Heart left ventricle (tissue), 16 donors: ENCODE measurements at regions not wholly inside any gene's neighbourhood (a gene's known extent, or its start where the extent isn't known, plus 50 kb on each side); places are given as distances from the start of the nearest gene placed in this dataset.

Source experiments
- ATAC-seq, 4 donors: fragments of 200-7000 bp; cut with Tn5 transposase; one replicate each; pipeline ENCODE4 v1.9.1; 2020 to 2022; ENCODE audit warnings: moderate library complexity in 4 of 4, mild to moderate bottlenecking in 3 of 4, moderate number of reproducible peaks in 1 of 4
- DNase-seq, 5 donors: peaks; one replicate each; pipeline ENCODE4 v3.0.0-alpha.2; 2020
- H3K27ac ChIP-seq, 12 donors: fragments of 200-600 bp; sonication (generic) in 4 of 12; one replicate each; pipeline versions ENCODE4 v1.5.0 to v1.8.0; 2016 to 2022; ENCODE audit warnings: mild to moderate bottlenecking in 2 of 12
- H3K27me3 ChIP-seq, 9 donors: fragments of 200-600 bp; sonication (generic) in 2 of 9; one replicate each; pipeline versions ENCODE4 v1.5.1 to v1.8.0; 2016 to 2022; ENCODE audit warnings: mild to moderate bottlenecking in 3 of 9
- H3K36me3 ChIP-seq, 9 donors: fragments of 200-600 bp; sonication (generic) in 2 of 9; one replicate each; pipeline versions ENCODE4 v1.5.0 to v1.8.0; 2018 to 2022; ENCODE audit warnings: mild to moderate bottlenecking in 2 of 9
- H3K4me1 ChIP-seq, 12 donors: fragments of 200-600 bp; sonication (generic) in 4 of 12; one replicate each; pipeline versions ENCODE4 v1.5.0 to v1.8.0; 2016 to 2022; ENCODE audit warnings: mild to moderate bottlenecking in 3 of 12
- H3K4me3 ChIP-seq, 12 donors: fragments of 200-600 bp; sonication (generic) in 4 of 12; one replicate each; pipeline versions ENCODE4 v1.5.0 to v1.8.0; 2017 to 2022; ENCODE audit warnings: mild to moderate bottlenecking in 9 of 12, moderate library complexity in 4 of 12
- H3K9me3 ChIP-seq, 12 donors: fragments of 200-600 bp; sonication (generic) in 4 of 12; one replicate each; pipeline versions ENCODE4 v1.5.0 to v1.8.0; 2016 to 2022; ENCODE audit warnings: mild to moderate bottlenecking in 1 of 12
- CTCF ChIP-seq, 12 donors: fragments of 200-600 bp; sonication (generic) in 4 of 12; IDR thresholded peaks; one replicate each; pipeline versions ENCODE4 v1.5.0 to v1.8.0; 2018 to 2022; ENCODE audit warnings: antibody characterized with exemption in 12 of 12, mild to moderate bottlenecking in 5 of 12
- POLR2A ChIP-seq, 2 donors: fragments of 450-650 bp; IDR thresholded peaks; one replicate each; pipeline ENCODE4 v1.6.1; 2017; ENCODE audit warnings: antibody characterized with exemption in 2 of 2, mild to moderate bottlenecking in 2 of 2, moderate library complexity in 2 of 2
- WGBS, 4 donors: extraction: QIAGEN DNeasy Blood & Tissue Kit in 2 of 4; methylation state at CpG; one replicate each; pipeline versions ENCODE4 v1.1.5 to v1.1.7; 2013 to 2018; 5-methylcytosine and 5-hydroxymethylcytosine counted together
- intact Hi-C, 10 donors: fragments of 100-400 bp; cut with DNase I; formaldehyde crosslinking; loops; one replicate each; pipeline versions ENCODE4 v1.11.1 to v1.14.2; 2022
- donor health status: ischemic (EF 13 %, LVEDD 7.1; RV severe dilation, severe dysfunction).
- donor health status: healthy with polysubstance abuse.
- donor health status: DM: no; HTN: yes; CAD: no.
- donor health status: DM: no; HTN: no; CAD: no.
- donor health status: ischemic (EF 25% LVEDD 6.9; RV normal size, moderate dysfunction).
- donor health status: ischemic (EF 25% LVEDD 5.7; RV mildly dilated, moderate dysfunction).
- donor health status: healthy.
- donor health status: DM: yes; HTN: yes; CAD: no.
- donor health status: ischemic (EF 35%, LVEDD 5.7; RV mildly dilated, moderate dysfunction).
- donor health status: nonischemic (EF 11% LVEDD 7.7; RV severe dilation, severe dysfunction).
- donor health status: DM: yes; HTN: yes; CAD: no.
- donor health status: PGD.
- donor health status: ischemic (EF 29% LVEDD 5.4; RV normal size, mild dysfunction).
- donor health status: nonischemic (EF 23%, LVEDD 6.1; RV moderate dilation, normal function).

GRCh38 chr14:22399776-22400175, 189.2 kb downstream of the DAD1 start:
- intact Hi-C loops, result loop anchor here in 3 of 10 donors (5.0 to 10.0 kb wide), 3 partner anchors 73 to 455 kb away; no protein-coding TSS in a partner anchor
- ATAC-seq (no peak), DNase-seq (no peak)
- Histone ChIP-seq H3K9me3 (no peaks in the 10 kb centered on the region), H3K4me3 (no peak overlapping the region), H3K4me1 (peaks cover 0 to 14% (median 3%) of the 10 kb centered on the region in 12 donors), H3K27me3 (no peaks in the 10 kb centered on the region), H3K27ac (peak overlapping the region in 3 of 12 donors; percentile 27 to 37 (median 35)), H3K36me3 (no peaks in the 10 kb centered on the region)
- no peak for TF ChIP-seq CTCF (IDR thresholded peaks at IDR 0.05)
- no peak for TF ChIP-seq POLR2A (IDR thresholded peaks at IDR 0.05)
- 91 to 98% (median 94%) methylated on average over 2 of the region's 2 CpGs for whole genome bisulfite sequencing, 4 donors

GRCh38 chr14:22397221-22397737, 191.7 kb downstream of the DAD1 start:
- WGBS, 4 donors, result 87 to 93% (median 93%) methylated on average over 7 of the region's 7 CpGs
- Histone ChIP-seq H3K27me3 (peaks cover 0 to 3% (median 0%) of the 10 kb centered on the region in 9 donors), H3K4me1 (peaks cover 0 to 14% (median 3%) of the 10 kb centered on the region in 12 donors), H3K9me3 (no peaks in the 10 kb centered on the region), H3K27ac (no peak overlapping the region), H3K4me3 (no peak overlapping the region), H3K36me3 (no peaks in the 10 kb centered on the region)
- DNase-seq, result no peak
- intact Hi-C loops, result loop anchor here in 3 of 10 donors (5.0 to 10.0 kb wide), 3 partner anchors 75 to 458 kb away; no protein-coding TSS in a partner anchor
- ATAC-seq, result no peak
- no peak for TF ChIP-seq POLR2A (IDR thresholded peaks at IDR 0.05)
- TF ChIP-seq CTCF (IDR thresholded peaks at IDR 0.05), result no peak

GRCh38 chr14:22395803-22396202, 193.2 kb downstream of the DAD1 start:
- H3K36me3 ChIP-seq, result no peaks in the 10 kb centered on the region
- 90 to 97% (median 93%) methylated on average over 2 of the region's 2 CpGs for WGBS, 4 donors
- DNase-seq, result no peak
- H3K27ac ChIP-seq, result no peak overlapping the region
- H3K9me3 ChIP-seq, result no peaks in the 10 kb centered on the region
- H3K27me3 ChIP-seq, result peaks cover 0 to 3% (median 0%) of the 10 kb centered on the region in 9 donors
- ATAC-seq, result no peak
- TF ChIP-seq POLR2A (IDR thresholded peaks at IDR 0.05) (no peak), CTCF (IDR thresholded peaks at IDR 0.05) (no peak)
- H3K4me1 ChIP-seq, result peaks cover 0 to 8% (median under 1%) of the 10 kb centered on the region in 12 donors
- intact Hi-C loops, result loop anchor here in 3 of 10 donors (5.0 to 10.0 kb wide), 3 partner anchors 76 to 459 kb away; no protein-coding TSS in a partner anchor
- no peak overlapping the region for H3K4me3 ChIP-seq

- DNase-seq (no peak), ATAC-seq (no peak)
- 88 to 95% (median 91%) methylated on average over 2 of the region's 2 CpGs for WGBS, 4 donors
- H3K4me1 ChIP-seq, result no peaks in the 10 kb centered on the region
- H3K27ac ChIP-seq, result no peak overlapping the region
- no peaks in the 10 kb centered on the region for H3K9me3 ChIP-seq
- TF ChIP-seq POLR2A (IDR thresholded peaks at IDR 0.05), result no peak
- TF ChIP-seq CTCF (IDR thresholded peaks at IDR 0.05), result no peak
- H3K4me3 ChIP-seq, result no peak overlapping the region
- no peaks in the 10 kb centered on the region for H3K36me3 ChIP-seq
- peaks cover 0 to 8% (median 0%) of the 10 kb centered on the region in 9 donors for H3K27me3 ChIP-seq
- intact Hi-C loops, result loop anchor here in 7 of 10 donors (5.0 to 10.0 kb wide), 9 partner anchors 78 to 460 kb away; partner anchors contain the start of genes OR6J1 (in 1 of the 7) and SLC7A7 (in 1 of the 7)
These were observed 194.4 kb downstream of the DAD1 start for GRCh38 chr14:22394616-22395015.
